Fibroblast of lung (primary cell): ENCODE measurements at regions not wholly inside any gene's neighbourhood (a gene's known extent, or its start where the extent isn't known, plus 50 kb on each side); places are given as distances from the start of the nearest gene placed in this dataset.

Source experiments
- DNase-seq, 2 donors: peaks; one replicate each; pipeline versions ENCODE4 v3.0.0 to v3.0.0-alpha.2; 2010; ENCODE audit warnings: low read depth in 2 of 2
- H2AFZ ChIP-seq: 2 replicates; pipeline ENCODE4 v1.5.1; 2012; ENCODE audit warnings: low read length, control low read depth, inconsistent platforms
- H3K27ac ChIP-seq: 2 replicates; pipeline ENCODE4 v1.5.1; 2011; ENCODE audit warnings: low read length, control low read depth; ENCODE audit not compliant: insufficient read depth
- H3K27me3 ChIP-seq: 2 replicates; pipeline ENCODE4 v1.5.1; 2011; ENCODE audit warnings: mild to moderate bottlenecking, low read length; ENCODE audit not compliant: control insufficient read depth, insufficient read depth
- H3K36me3 ChIP-seq: 2 replicates; pipeline ENCODE4 v1.5.1; 2011; ENCODE audit warnings: low read length; ENCODE audit not compliant: control insufficient read depth, insufficient read depth
- H3K4me1 ChIP-seq: 2 replicates; pipeline ENCODE4 v1.5.1; 2011; ENCODE audit warnings: low read length; ENCODE audit not compliant: control insufficient read depth, insufficient read depth; ENCODE audit errors: extremely low read depth
- H3K4me2 ChIP-seq: 2 replicates; pipeline ENCODE4 v1.5.1; 2011; ENCODE audit warnings: low read length, control low read depth; ENCODE audit not compliant: insufficient read depth; ENCODE audit errors: extremely low read depth
- H3K4me3 ChIP-seq, 4 experiments: fragments of 200-600 bp in 1 of 4; sonication (generic) in 1 of 4; replicated peaks in 1 of 4; 2 replicates each; pipeline ENCODE4 v1.5.1; 2011 to 2016; ENCODE audit warnings: low read length in 4 of 4, low read depth in 3 of 4, mild to moderate bottlenecking in 3 of 4, control low read depth in 2 of 4, inconsistent platforms in 1 of 4, mixed read lengths in 1 of 4; ENCODE audit not compliant: insufficient read depth in 1 of 4; ENCODE audit errors: control extremely low read depth in 1 of 4
- H3K79me2 ChIP-seq: 2 replicates; pipeline ENCODE4 v1.5.1; 2012; ENCODE audit warnings: mild to moderate bottlenecking, low read length, inconsistent platforms; ENCODE audit not compliant: control insufficient read depth, insufficient read depth
- H3K9ac ChIP-seq: 2 replicates; pipeline ENCODE4 v1.5.1; 2011; ENCODE audit warnings: mild to moderate bottlenecking, low read length, control low read depth; ENCODE audit not compliant: insufficient read depth
- H3K9me3 ChIP-seq: 2 replicates; pipeline ENCODE4 v1.5.1; 2012; ENCODE audit warnings: low read depth, low read length; ENCODE audit not compliant: control insufficient read depth, insufficient read depth
- H4K20me1 ChIP-seq: 2 replicates; pipeline ENCODE4 v1.5.1; 2011; ENCODE audit warnings: low read length; ENCODE audit not compliant: control insufficient read depth, insufficient read depth; ENCODE audit errors: extremely low read depth
- EZH2 ChIP-seq: IDR thresholded peaks from 2 replicates; pipeline ENCODE4 v1.5.1; 2012; ENCODE audit warnings: low read length, control low read depth, mild to moderate bottlenecking; ENCODE audit errors: missing control alignments
- TF ChIP-seq, protein P1 (sequence below), 2 donors: IDR thresholded peaks in 1 of 2; conservative IDR thresholded peaks in 1 of 2; 1 replicate in 1 of 2; 2 replicates in 1 of 2; pipeline ENCODE4 v1.5.1; 2011 to 2012; ENCODE audit warnings: low read length in 2 of 2, control low read depth in 1 of 2, inconsistent platforms in 1 of 2, low read depth in 1 of 2, mild to moderate bottlenecking in 1 of 2

DNA sequence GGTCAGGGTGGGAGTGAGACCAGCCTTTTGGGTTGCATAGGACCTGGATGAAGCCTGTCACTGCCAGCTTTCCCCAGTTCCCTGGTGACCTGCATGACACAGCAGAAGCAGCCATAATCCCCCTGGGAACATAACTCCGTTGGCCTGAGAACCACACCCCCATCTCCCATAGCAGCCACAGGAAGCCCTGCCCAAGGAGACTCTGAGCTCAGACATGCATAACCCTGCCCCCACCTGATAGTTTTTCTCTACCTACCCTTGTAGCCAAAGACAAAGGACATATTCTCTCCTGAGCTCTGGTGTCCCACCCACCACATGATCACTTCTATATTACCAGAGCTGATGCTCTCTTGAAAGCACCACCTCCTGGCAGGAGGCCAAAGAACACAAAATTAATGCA lies 413.5 kb upstream of the HTR2A start:
- Histone ChIP-seq H3K9me3 (no peaks in the 10 kb centered on the region), H3K4me2 (no peak overlapping the region), H3K4me3 (no peak overlapping the region), H3K9ac (no peak overlapping the region), H3K79me2 (no peaks in the 10 kb centered on the region), H3K27me3 (no peaks in the 10 kb centered on the region), H4K20me1 (no peaks in the 10 kb centered on the region), H3K36me3 (no peaks in the 10 kb centered on the region), H2AFZ (no peak overlapping the region), H3K4me1 (no peaks in the 10 kb centered on the region), H3K27ac (no peak overlapping the region)
- TF ChIP-seq, protein P1, sequence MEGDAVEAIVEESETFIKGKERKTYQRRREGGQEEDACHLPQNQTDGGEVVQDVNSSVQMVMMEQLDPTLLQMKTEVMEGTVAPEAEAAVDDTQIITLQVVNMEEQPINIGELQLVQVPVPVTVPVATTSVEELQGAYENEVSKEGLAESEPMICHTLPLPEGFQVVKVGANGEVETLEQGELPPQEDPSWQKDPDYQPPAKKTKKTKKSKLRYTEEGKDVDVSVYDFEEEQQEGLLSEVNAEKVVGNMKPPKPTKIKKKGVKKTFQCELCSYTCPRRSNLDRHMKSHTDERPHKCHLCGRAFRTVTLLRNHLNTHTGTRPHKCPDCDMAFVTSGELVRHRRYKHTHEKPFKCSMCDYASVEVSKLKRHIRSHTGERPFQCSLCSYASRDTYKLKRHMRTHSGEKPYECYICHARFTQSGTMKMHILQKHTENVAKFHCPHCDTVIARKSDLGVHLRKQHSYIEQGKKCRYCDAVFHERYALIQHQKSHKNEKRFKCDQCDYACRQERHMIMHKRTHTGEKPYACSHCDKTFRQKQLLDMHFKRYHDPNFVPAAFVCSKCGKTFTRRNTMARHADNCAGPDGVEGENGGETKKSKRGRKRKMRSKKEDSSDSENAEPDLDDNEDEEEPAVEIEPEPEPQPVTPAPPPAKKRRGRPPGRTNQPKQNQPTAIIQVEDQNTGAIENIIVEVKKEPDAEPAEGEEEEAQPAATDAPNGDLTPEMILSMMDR (conservative IDR thresholded peaks at IDR 0.05 in 1 of 2, IDR thresholded peaks at IDR 0.05 in 1 of 2; ENCODE audit: low read depth in 1 of 2, low read length in 2 of 2), result no peak
- no peak for TF ChIP-seq EZH2
- no peak for DNase-seq

DNA sequence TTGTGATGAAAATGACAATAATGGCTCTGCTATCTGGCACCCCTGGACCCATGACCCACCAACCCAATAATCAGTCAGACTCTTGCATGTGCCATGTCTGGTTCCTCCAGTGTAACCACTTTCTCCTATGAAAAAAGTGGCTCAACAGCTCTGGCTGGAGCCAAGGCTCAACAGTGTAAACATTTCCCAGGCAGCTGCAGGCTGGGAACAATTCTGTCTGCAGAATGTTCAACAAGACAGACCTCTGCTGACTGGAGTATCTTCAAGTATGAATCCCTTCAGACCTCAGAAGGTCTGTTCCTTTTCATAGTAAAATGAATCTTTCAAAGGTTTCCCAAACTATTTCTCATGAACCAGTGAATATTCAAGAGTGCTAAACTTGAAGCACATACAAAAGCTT lies 410.1 kb upstream of the HTR2A start:
- Histone ChIP-seq H3K27ac (no peak overlapping the region), H3K36me3 (no peaks in the 10 kb centered on the region), H3K9me3 (no peaks in the 10 kb centered on the region), H2AFZ (no peak overlapping the region), H3K4me1 (no peaks in the 10 kb centered on the region), H3K4me2 (no peak overlapping the region), H3K79me2 (no peaks in the 10 kb centered on the region), H3K9ac (no peak overlapping the region), H3K4me3 (no peak overlapping the region), H4K20me1 (no peaks in the 10 kb centered on the region), H3K27me3 (no peaks in the 10 kb centered on the region)
- no peak for TF ChIP-seq EZH2
- TF ChIP-seq, protein P1 (conservative IDR thresholded peaks at IDR 0.05 in 1 of 2, IDR thresholded peaks at IDR 0.05 in 1 of 2; ENCODE audit: low read depth in 1 of 2, low read length in 2 of 2), result no peak
- DNase-seq, result peak in 1 of 2 donors; percentile 26

DNA sequence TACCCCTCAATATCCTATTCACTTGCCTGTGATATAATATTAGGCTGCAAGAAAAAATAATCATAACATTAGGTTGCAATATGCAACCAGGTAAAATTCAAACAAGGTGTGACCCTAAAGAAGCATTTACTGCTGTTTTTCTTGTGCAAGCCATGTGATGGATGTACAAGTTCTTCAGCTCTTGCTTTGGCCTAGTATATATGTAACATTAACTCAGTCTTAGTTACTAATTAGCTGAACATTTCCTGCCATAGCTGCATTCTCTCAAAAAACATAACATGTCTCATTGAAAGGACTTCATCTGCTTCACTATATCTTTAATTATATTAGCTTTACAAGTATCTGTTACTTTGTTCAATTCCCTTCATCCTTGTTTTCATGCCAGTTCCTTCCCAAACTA lies 406.8 kb upstream of the HTR2A start:
- Histone ChIP-seq H3K27me3 (no peaks in the 10 kb centered on the region), H3K4me2 (no peak overlapping the region), H3K9me3 (no peaks in the 10 kb centered on the region), H3K36me3 (no peaks in the 10 kb centered on the region), H4K20me1 (no peaks in the 10 kb centered on the region), H3K79me2 (no peaks in the 10 kb centered on the region), H3K9ac (no peak overlapping the region), H3K4me3 (no peak overlapping the region), H3K27ac (no peak overlapping the region), H2AFZ (no peak overlapping the region), H3K4me1 (no peaks in the 10 kb centered on the region)
- DNase-seq, result no peak
- TF ChIP-seq, protein P1 (conservative IDR thresholded peaks at IDR 0.05 in 1 of 2, IDR thresholded peaks at IDR 0.05 in 1 of 2; ENCODE audit: low read depth in 1 of 2, low read length in 2 of 2), result no peak
- no peak for TF ChIP-seq EZH2
